ENCODE measurements at regions not wholly inside any gene's neighbourhood (a gene's known extent, or its start where the extent isn't known, plus 50 kb on each side); places are given as distances from the start of the nearest gene placed in this dataset.

DNA sequence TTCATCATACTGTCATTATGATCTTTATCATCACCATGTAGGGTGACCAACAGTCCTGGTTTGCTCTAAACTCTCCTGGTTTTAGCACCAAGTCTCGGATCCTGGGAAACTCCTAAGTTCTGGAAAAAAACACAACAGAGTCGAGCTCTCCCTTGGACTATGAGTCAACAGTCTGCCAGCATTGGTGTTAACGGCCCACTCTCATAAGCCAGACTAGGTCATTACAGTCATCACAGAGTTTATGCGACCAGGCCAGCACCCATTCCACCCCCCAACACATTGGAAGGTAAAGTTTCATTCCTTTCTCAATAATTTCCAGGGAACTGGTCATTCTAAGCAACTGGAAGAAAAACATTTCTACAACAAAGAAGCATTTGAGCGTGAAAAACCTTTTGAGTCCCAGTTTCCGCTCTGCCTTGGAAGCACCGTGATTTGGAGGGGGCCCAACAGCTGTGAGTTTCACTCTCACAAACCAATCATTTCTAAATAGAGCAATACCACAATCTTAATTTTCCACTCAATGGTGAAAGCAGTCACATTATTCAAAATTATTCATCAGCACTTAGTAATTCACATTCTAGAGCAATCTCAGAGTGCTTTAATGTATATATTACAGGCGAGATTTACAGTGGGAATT, 445.0 kb downstream of the CDH26 start:
- Histone ChIP-seq H2AFZ (ENCODE audit: low read depth, low read length, severe bottlenecking) (no peak overlapping the region), H3K36me3 (ENCODE audit: low read length) (no peaks in the 10 kb centered on the region), H3K4me2 (ENCODE audit: low read depth, low read length, poor library complexity, severe bottlenecking) (peak overlapping the region; percentile 65), H3F3A (ENCODE audit: insufficient read depth) (peaks cover 8% of the 10 kb centered on the region; the same call in 1 of the 2 replicates), H3K27me3 (ENCODE audit: low read length) (no peaks in the 10 kb centered on the region), H3K27ac (ENCODE audit: low read depth, low read length) (peak overlapping the region; percentile 93), H3K9ac (ENCODE audit: low read length) (peak overlapping the region; percentile 35), H3K9me3 (ENCODE audit: insufficient read depth, low read length) (0 out of 2 replicates have a peak, but pooled peaks cover 9% of the 10 kb centered on the region), H3K4me3 (ENCODE audit: insufficient read depth, low read length, poor library complexity, severe bottlenecking) (peak overlapping the region; percentile 24), H3K79me2 (ENCODE audit: insufficient read depth, low read length) (no peaks in the 10 kb centered on the region), H4K20me1 (ENCODE audit: low read depth, low read length) (no peaks in the 10 kb centered on the region), H3K9me2 (replicated peaks; ENCODE audit: insufficient read depth, low read length) (no peaks in the 10 kb centered on the region)
- TF ChIP-seq, protein P1, sequence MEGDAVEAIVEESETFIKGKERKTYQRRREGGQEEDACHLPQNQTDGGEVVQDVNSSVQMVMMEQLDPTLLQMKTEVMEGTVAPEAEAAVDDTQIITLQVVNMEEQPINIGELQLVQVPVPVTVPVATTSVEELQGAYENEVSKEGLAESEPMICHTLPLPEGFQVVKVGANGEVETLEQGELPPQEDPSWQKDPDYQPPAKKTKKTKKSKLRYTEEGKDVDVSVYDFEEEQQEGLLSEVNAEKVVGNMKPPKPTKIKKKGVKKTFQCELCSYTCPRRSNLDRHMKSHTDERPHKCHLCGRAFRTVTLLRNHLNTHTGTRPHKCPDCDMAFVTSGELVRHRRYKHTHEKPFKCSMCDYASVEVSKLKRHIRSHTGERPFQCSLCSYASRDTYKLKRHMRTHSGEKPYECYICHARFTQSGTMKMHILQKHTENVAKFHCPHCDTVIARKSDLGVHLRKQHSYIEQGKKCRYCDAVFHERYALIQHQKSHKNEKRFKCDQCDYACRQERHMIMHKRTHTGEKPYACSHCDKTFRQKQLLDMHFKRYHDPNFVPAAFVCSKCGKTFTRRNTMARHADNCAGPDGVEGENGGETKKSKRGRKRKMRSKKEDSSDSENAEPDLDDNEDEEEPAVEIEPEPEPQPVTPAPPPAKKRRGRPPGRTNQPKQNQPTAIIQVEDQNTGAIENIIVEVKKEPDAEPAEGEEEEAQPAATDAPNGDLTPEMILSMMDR (IDR thresholded peaks at IDR 0.05; ENCODE audit: insufficient read depth, low read length, poor library complexity, severe bottlenecking): no peak
- no peak for TF ChIP-seq EZH2phosphoT487 (conservative IDR thresholded peaks at IDR 0.05; ENCODE audit: low read length)

- Histone ChIP-seq H3K27me3 (ENCODE audit: low read length) (no peaks in the 10 kb centered on the region), H3K4me2 (ENCODE audit: low read depth, low read length, poor library complexity, severe bottlenecking) (no peak overlapping the region), H3K9me2 (replicated peaks; ENCODE audit: insufficient read depth, low read length) (no peaks in the 10 kb centered on the region), H3K27ac (ENCODE audit: low read depth, low read length) (no peak overlapping the region), H4K20me1 (ENCODE audit: low read depth, low read length) (no peaks in the 10 kb centered on the region), H2AFZ (ENCODE audit: low read depth, low read length, severe bottlenecking) (no peak overlapping the region), H3F3A (ENCODE audit: insufficient read depth) (peaks cover 8% of the 10 kb centered on the region; the same call in 1 of the 2 replicates), H3K4me3 (ENCODE audit: insufficient read depth, low read length, poor library complexity, severe bottlenecking) (no peak overlapping the region), H3K36me3 (ENCODE audit: low read length) (no peaks in the 10 kb centered on the region), H3K9me3 (ENCODE audit: insufficient read depth, low read length) (no peaks in the 10 kb centered on the region), H3K9ac (ENCODE audit: low read length) (no peak overlapping the region), H3K79me2 (ENCODE audit: insufficient read depth, low read length) (no peaks in the 10 kb centered on the region)
- TF ChIP-seq EZH2phosphoT487 (conservative IDR thresholded peaks at IDR 0.05; ENCODE audit: low read length): no peak
- TF ChIP-seq, protein P1 (IDR thresholded peaks at IDR 0.05; ENCODE audit: insufficient read depth, low read length, poor library complexity, severe bottlenecking): no peak
These were observed 449.0 kb downstream of the CDH26 start for GRCh38 chr20:60407011-60407771.

DNA sequence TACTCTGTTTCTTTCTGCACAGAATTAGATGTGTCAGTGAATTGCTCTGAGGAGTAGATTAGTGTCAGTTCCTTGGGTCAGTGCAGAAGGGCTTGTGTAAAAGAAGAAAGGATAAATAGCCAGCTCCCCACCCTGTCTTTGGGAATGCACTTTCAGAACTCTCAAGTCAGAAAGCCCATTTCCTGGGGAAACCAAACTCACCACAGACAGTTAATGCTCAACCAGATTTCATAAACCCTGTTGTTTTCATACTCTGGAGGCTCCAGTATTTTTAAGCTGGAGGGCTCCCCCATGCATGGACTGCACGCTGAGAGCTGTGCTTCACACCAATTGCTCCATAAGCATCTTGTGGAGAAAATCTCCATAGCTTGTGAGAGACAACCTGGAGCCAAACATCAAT, 449.7 kb downstream of the CDH26 start:
- no peak overlapping the region for H3K4me2 ChIP-seq (ENCODE audit: low read depth, low read length, poor library complexity, severe bottlenecking)
- H3K27ac ChIP-seq (ENCODE audit: low read depth, low read length): no peak overlapping the region
- no peak overlapping the region for H2AFZ ChIP-seq (ENCODE audit: low read depth, low read length, severe bottlenecking)
- H3K36me3 ChIP-seq (ENCODE audit: low read length): no peaks in the 10 kb centered on the region
- TF ChIP-seq EZH2phosphoT487 (conservative IDR thresholded peaks at IDR 0.05; ENCODE audit: low read length): no peak
- TF ChIP-seq, protein P1 (IDR thresholded peaks at IDR 0.05; ENCODE audit: insufficient read depth, low read length, poor library complexity, severe bottlenecking): no peak
- no peak overlapping the region for H3K9ac ChIP-seq (ENCODE audit: low read length)
- H3F3A ChIP-seq (ENCODE audit: insufficient read depth): peaks cover 6% of the 10 kb centered on the region; the same call in 1 of the 2 replicates
- no peaks in the 10 kb centered on the region for H3K9me2 ChIP-seq (replicated peaks; ENCODE audit: insufficient read depth, low read length)
- no peaks in the 10 kb centered on the region for H4K20me1 ChIP-seq (ENCODE audit: low read depth, low read length)
- H3K79me2 ChIP-seq (ENCODE audit: insufficient read depth, low read length): no peaks in the 10 kb centered on the region
- no peaks in the 10 kb centered on the region for H3K9me3 ChIP-seq (ENCODE audit: insufficient read depth, low read length)
- no peaks in the 10 kb centered on the region for H3K27me3 ChIP-seq (ENCODE audit: low read length)
- H3K4me3 ChIP-seq (ENCODE audit: insufficient read depth, low read length, poor library complexity, severe bottlenecking): no peak overlapping the region
